ENCODE measurements at regions not wholly inside any gene's neighbourhood (a gene's known extent, or its start where the extent isn't known, plus 50 kb on each side); places are given as distances from the start of the nearest gene placed in this dataset.

DNA sequence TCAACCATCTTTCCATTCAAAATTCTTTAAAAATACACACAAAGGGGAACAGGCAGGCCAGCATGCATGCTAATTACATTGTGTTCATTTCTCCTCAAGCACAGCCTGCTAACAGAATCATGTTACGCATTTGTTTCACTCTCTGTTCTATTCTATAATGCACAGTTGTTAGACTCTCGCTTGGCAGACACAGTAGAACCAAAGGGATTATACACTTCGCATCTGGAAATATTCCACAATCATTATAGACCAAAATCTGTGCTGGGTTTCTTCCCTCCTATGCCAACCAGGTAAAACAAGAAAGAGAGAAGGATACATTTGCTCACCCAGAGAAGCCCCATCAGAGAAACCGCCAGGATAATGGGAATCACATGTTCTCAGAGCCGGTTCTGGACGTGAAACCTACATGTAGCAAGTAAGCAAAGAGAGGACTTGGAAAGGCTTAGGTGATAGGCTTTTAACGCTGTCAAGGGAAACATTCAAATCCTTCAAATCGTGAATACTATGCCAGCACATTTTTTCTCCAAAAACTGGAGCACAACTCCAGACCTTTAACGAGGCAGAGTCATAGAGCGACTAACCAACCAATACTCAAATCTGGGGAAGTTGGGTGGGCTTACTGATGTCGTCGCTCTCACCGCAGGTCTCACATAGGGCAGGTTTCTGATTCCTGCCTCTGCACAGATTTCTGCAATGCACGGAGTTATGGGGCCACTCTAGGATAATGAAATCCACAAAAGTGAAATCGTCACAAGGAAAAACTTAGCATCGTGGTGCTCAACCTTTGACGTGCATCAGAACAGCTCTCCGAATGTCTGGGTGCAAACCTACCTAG lies 380.5 kb upstream of the AUTS2 start:
- no peaks in the 10 kb centered on the region for H3K36me3 ChIP-seq (ENCODE audit: control insufficient read depth, insufficient read depth, low read length)
- no peak overlapping the region for H3K4me3 ChIP-seq (ENCODE audit: low read depth, low read length)
- FAIRE-seq, result no peak
- no peak for DNase-seq (ENCODE audit: low read depth)
- TF ChIP-seq, protein P1, sequence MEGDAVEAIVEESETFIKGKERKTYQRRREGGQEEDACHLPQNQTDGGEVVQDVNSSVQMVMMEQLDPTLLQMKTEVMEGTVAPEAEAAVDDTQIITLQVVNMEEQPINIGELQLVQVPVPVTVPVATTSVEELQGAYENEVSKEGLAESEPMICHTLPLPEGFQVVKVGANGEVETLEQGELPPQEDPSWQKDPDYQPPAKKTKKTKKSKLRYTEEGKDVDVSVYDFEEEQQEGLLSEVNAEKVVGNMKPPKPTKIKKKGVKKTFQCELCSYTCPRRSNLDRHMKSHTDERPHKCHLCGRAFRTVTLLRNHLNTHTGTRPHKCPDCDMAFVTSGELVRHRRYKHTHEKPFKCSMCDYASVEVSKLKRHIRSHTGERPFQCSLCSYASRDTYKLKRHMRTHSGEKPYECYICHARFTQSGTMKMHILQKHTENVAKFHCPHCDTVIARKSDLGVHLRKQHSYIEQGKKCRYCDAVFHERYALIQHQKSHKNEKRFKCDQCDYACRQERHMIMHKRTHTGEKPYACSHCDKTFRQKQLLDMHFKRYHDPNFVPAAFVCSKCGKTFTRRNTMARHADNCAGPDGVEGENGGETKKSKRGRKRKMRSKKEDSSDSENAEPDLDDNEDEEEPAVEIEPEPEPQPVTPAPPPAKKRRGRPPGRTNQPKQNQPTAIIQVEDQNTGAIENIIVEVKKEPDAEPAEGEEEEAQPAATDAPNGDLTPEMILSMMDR (IDR thresholded peaks at IDR 0.05; ENCODE audit: insufficient read depth, low read length, severe bottlenecking), result no peak
- no peaks in the 10 kb centered on the region for H3K27me3 ChIP-seq (ENCODE audit: control insufficient read depth, insufficient read depth, low read length)

DNA sequence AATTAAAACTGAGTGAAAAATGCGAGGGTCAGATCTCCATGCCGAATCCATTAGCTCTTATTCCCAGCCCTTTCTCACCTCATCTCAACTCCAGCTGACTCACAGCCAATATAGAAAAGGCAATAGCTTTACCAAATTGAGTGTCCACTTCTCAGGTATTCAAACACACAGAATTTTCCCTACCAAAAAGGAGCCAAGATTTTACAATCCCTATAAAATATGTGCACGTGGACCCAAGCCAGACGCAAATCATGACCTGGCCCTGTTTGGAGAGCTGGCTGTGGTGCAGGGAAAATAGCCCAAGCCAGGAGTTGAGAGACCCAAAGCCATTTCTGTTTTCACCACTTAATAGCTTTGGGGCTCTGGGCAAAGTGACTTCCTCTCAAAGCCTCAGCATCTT lies 379.7 kb upstream of the AUTS2 start:
- H3K4me3 ChIP-seq (ENCODE audit: low read depth, low read length), result no peak overlapping the region
- no peak for DNase-seq (ENCODE audit: low read depth)
- TF ChIP-seq, protein P1 (IDR thresholded peaks at IDR 0.05; ENCODE audit: insufficient read depth, low read length, severe bottlenecking), result no peak
- FAIRE-seq, result no peak
- H3K27me3 ChIP-seq (ENCODE audit: control insufficient read depth, insufficient read depth, low read length), result no peaks in the 10 kb centered on the region
- no peaks in the 10 kb centered on the region for H3K36me3 ChIP-seq (ENCODE audit: control insufficient read depth, insufficient read depth, low read length)

DNA sequence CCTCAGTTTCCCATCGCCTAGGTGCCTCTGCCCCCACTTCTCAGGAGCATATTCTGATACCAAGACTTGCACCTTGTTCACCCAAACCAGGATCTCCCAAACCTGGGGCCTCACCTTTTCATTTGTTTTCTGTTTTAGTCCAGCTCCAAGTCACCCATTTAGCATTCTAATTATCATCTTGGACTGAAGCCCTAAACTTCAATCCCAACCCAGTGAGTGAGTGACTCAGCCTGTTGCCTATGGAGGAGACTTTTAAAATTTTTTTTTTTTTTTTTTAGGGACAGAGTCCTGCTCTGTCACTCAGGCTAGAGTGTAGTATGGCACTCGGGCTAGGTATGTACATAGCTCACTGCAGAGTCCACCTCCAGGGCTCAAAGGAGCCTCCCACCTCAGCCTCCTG lies 378.9 kb upstream of the AUTS2 start:
- Histone ChIP-seq H3K4me3 (ENCODE audit: low read depth, low read length) (no peak overlapping the region), H3K36me3 (ENCODE audit: control insufficient read depth, insufficient read depth, low read length) (no peaks in the 10 kb centered on the region), H3K27me3 (ENCODE audit: control insufficient read depth, insufficient read depth, low read length) (no peaks in the 10 kb centered on the region)
- DNase-seq (ENCODE audit: low read depth) (no peak), FAIRE-seq (no peak)
- TF ChIP-seq, protein P1 (IDR thresholded peaks at IDR 0.05; ENCODE audit: insufficient read depth, low read length, severe bottlenecking), result no peak

DNA sequence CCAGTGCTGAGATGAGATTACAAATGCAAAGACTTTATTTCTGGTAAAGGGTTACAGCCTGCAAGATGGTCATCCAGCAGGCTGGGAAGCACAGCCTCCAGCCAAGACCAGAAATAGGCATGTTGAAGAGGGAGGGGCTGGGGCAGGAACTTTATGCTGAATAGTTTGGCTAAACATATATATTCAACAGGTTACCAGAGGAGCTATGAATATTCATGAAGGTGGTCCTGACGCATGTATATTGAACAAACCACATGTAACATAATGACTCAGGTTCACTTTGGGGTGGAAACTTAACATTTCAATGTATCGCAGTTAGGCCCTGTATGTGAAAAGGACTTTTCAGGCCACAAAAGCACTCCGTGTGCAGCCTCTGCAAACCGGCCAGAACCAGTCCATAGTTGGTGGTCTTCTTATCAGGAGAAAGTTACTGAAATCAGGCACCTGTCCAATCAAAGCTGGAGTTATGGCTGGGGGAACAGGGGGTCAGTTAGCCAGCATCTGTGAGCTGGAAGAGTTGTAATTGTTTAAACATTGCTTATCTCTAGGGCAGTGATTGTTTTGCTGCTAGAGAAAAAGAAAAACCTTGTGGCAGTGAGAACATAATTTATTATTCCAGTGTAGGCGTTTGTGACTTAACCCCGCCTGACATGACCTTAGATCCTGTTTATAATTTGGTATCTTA lies 372.9 kb upstream of the AUTS2 start:
- FAIRE-seq (no peak), DNase-seq (ENCODE audit: low read depth) (no peak)
- Histone ChIP-seq H3K36me3 (ENCODE audit: control insufficient read depth, insufficient read depth, low read length) (no peaks in the 10 kb centered on the region), H3K4me3 (ENCODE audit: low read depth, low read length) (no peak overlapping the region), H3K27me3 (ENCODE audit: control insufficient read depth, insufficient read depth, low read length) (no peaks in the 10 kb centered on the region)
- TF ChIP-seq, protein P1 (IDR thresholded peaks at IDR 0.05; ENCODE audit: insufficient read depth, low read length, severe bottlenecking), result no peak

DNA sequence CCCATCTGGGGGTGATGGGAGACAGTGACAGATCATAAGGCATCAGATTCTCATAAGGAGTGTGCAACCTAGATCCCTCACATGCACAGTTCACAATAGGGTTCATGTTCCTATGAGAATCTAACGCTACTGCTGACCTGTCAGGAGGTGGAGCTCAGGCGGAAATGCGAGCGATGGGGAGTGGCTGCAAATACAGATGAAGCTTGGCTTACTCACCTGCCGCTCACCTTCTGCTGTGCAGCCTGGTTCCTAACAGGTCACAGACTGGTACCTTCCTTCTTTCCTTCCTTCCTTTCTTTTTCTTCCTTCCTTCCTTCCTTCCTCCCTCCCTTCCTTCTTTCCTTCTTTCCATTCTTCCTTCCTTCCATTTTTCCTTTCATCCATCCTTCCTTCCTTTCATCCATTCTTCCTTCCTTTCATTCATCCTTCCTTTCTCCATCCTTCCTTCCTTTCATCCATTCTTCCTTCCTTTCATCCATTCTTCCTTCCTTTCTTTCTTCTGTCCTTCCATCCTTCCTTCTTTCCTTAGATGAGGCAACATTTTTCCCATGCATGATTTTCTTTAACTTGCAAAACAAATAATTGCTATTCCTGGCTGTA lies 370.0 kb upstream of the AUTS2 start:
- TF ChIP-seq, protein P1 (IDR thresholded peaks at IDR 0.05; ENCODE audit: insufficient read depth, low read length, severe bottlenecking), result no peak
- no peak for FAIRE-seq

More for the DNA sequence above, 370.0 kb upstream of the AUTS2 start:
- no peaks in the 10 kb centered on the region for H3K27me3 ChIP-seq (ENCODE audit: control insufficient read depth, insufficient read depth, low read length)
- no peak for DNase-seq (ENCODE audit: low read depth)
- no peaks in the 10 kb centered on the region for H3K36me3 ChIP-seq (ENCODE audit: control insufficient read depth, insufficient read depth, low read length)
- H3K4me3 ChIP-seq (ENCODE audit: low read depth, low read length), result no peak overlapping the region
